Karpas-422 (cell line): ENCODE measurements at regions not wholly inside any gene's neighbourhood (a gene's known extent, or its start where the extent isn't known, plus 50 kb on each side); places are given as distances from the start of the nearest gene placed in this dataset.

ENCODE experiments used
- DNase-seq: peaks from one replicate; pipeline ENCODE4 v3.0.0-alpha.2; 2015
- H2AFZ ChIP-seq: fragments of 200-600 bp; sonication (generic); 2 replicates; pipeline ENCODE4 v1.6.1; 2014; ENCODE audit warnings: antibody characterized with exemption, low read length, mixed read lengths
- H3K27ac ChIP-seq: fragments of 200-600 bp; sonication (generic); 2 replicates; pipeline ENCODE4 v1.5.1; 2014; ENCODE audit warnings: mild to moderate bottlenecking, low read length, moderate library complexity
- H3K27me3 ChIP-seq: fragments of 200-600 bp; sonication (generic); 2 replicates; pipeline ENCODE4 v1.6.1; 2014; ENCODE audit warnings: low read length, mixed read lengths
- H3K36me3 ChIP-seq: fragments of 200-600 bp; sonication (generic); 2 replicates; pipeline ENCODE4 v1.6.1; 2014; ENCODE audit warnings: low read length, mixed read lengths; ENCODE audit not compliant: insufficient read depth
- H3K4me1 ChIP-seq: fragments of 200-600 bp; sonication (generic); 2 replicates; pipeline ENCODE4 v1.6.1; 2014; ENCODE audit warnings: mild to moderate bottlenecking, low read length, mixed read lengths
- H3K4me2 ChIP-seq: fragments of 200-600 bp; sonication (generic); 2 replicates; pipeline ENCODE4 v1.6.1; 2014; ENCODE audit warnings: low read length, low read depth, mild to moderate bottlenecking; ENCODE audit not compliant: poor library complexity, severe bottlenecking
- H3K4me3 ChIP-seq: fragments of 200-600 bp; sonication (generic); 2 replicates; pipeline ENCODE4 v1.5.1; 2014; ENCODE audit warnings: mild to moderate bottlenecking, antibody characterized with exemption, low read length, mixed read lengths
- H3K79me2 ChIP-seq: fragments of 200-600 bp; sonication (generic); 2 replicates; pipeline ENCODE4 v1.6.1; 2014; ENCODE audit warnings: mild to moderate bottlenecking, low read length, mixed read lengths
- H3K9ac ChIP-seq: fragments of 200-600 bp; sonication (generic); 2 replicates; pipeline ENCODE4 v1.6.0; 2014; ENCODE audit warnings: low read length
- H3K9me2 ChIP-seq: fragments of 200-600 bp; sonication (generic), shearing (Covaris generic); replicated peaks from 2 replicates; pipeline ENCODE4 v1.6.0; 2014; ENCODE audit warnings: mild to moderate bottlenecking, low read length, moderate library complexity; ENCODE audit not compliant: insufficient read depth
- H3K9me3 ChIP-seq: fragments of 300-700, 200-600 bp; sonication (generic); 2 replicates; pipeline ENCODE4 v1.6.1; 2014; ENCODE audit warnings: low read length, mixed read lengths
- H4K20me1 ChIP-seq: fragments of 200-600 bp; sonication (generic); 2 replicates; pipeline ENCODE4 v1.6.1; 2014; ENCODE audit warnings: mild to moderate bottlenecking, antibody characterized with exemption, low read length, low read depth; ENCODE audit not compliant: insufficient read depth

DNA sequence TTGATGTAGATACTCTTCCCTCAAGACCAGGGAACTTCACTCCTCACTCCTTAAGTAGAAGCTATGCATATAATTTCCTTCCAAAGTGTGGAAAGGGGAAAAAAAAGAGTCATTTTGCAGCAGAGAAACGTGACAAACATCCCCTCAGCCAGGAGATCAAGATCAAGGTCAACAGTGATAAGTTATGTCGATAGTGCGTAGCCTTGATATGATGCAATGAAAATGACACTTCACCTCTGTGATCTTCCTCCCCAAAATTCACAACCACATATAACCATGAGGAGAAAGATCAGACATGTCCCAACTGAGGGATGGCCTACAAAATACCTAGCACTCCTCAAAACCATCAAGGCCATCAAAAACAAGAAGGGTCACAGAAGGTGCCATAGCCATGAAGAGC lies 160.4 kb upstream of the MYLIP start:
- Histone ChIP-seq H3K9ac (no peak overlapping the region), H4K20me1 (no peaks in the 10 kb centered on the region), H3K4me2 (no peak overlapping the region), H3K27me3 (no peaks in the 10 kb centered on the region), H3K79me2 (no peaks in the 10 kb centered on the region), H3K36me3 (no peaks in the 10 kb centered on the region), H3K9me3 (no peaks in the 10 kb centered on the region), H3K9me2 (no peaks in the 10 kb centered on the region), H2AFZ (no peak overlapping the region), H3K4me3 (no peak overlapping the region), H3K27ac (no peak overlapping the region), H3K4me1 (no peaks in the 10 kb centered on the region)
- DNase-seq: no peak

DNA sequence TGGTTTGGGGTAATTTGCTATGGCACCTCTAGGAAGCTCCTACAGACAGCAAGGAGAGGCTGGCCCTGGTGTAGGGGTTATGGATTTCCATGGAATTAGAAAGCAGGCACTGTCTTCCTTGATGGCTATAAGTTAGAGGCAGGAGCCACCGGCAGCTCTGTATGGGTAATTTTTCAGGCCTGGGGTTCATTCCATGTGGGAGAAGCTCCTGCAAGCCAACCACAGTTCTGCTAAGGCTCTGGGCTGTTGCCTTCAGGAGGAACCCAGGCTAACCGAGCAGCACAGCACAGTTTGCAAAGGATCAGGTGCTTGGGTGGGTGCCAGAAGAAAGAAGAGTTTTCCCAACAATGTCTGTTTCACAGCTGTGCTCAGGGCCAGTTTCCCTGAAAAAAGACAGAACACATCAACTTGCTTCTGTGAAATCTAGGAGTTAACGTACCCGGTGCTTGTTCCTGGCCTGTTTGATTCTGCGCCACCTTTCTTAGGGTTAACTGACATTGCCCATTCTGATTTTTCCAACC lies 162.8 kb upstream of the MYLIP start:
- H4K20me1 ChIP-seq: no peaks in the 10 kb centered on the region
- H2AFZ ChIP-seq: no peak overlapping the region
- no peaks in the 10 kb centered on the region for H3K27me3 ChIP-seq
- H3K36me3 ChIP-seq: no peaks in the 10 kb centered on the region
- H3K9ac ChIP-seq: no peak overlapping the region
- DNase-seq: no peak
- no peaks in the 10 kb centered on the region for H3K9me2 ChIP-seq
- no peak overlapping the region for H3K4me2 ChIP-seq
- no peaks in the 10 kb centered on the region for H3K79me2 ChIP-seq
- no peak overlapping the region for H3K27ac ChIP-seq
- no peak overlapping the region for H3K4me3 ChIP-seq
- H3K4me1 ChIP-seq: no peaks in the 10 kb centered on the region
- no peaks in the 10 kb centered on the region for H3K9me3 ChIP-seq

DNA sequence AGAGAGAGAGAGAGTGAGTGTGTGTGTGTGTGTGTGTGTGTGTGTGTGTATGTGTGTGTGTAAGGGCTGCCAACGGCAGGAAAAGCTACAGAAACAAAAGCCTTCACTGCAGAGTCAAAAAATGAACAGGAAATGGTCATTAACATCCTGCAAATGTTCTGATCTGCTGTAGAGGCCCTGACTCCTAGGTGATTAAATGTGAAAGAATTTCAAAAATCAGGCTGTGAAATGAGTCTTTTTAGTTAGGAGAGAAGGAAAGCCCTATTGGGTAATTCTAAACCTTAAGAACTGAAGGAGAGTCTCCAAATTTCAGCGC lies 166.5 kb upstream of the MYLIP start:
- Histone ChIP-seq H3K4me3 (no peak overlapping the region), H3K9me3 (no peaks in the 10 kb centered on the region), H3K4me2 (no peak overlapping the region), H3K9ac (no peak overlapping the region), H3K79me2 (no peaks in the 10 kb centered on the region), H3K4me1 (no peaks in the 10 kb centered on the region), H3K9me2 (no peaks in the 10 kb centered on the region), H3K36me3 (no peaks in the 10 kb centered on the region), H2AFZ (no peak overlapping the region), H3K27me3 (no peaks in the 10 kb centered on the region), H3K27ac (no peak overlapping the region), H4K20me1 (no peaks in the 10 kb centered on the region)
- no peak for DNase-seq

DNA sequence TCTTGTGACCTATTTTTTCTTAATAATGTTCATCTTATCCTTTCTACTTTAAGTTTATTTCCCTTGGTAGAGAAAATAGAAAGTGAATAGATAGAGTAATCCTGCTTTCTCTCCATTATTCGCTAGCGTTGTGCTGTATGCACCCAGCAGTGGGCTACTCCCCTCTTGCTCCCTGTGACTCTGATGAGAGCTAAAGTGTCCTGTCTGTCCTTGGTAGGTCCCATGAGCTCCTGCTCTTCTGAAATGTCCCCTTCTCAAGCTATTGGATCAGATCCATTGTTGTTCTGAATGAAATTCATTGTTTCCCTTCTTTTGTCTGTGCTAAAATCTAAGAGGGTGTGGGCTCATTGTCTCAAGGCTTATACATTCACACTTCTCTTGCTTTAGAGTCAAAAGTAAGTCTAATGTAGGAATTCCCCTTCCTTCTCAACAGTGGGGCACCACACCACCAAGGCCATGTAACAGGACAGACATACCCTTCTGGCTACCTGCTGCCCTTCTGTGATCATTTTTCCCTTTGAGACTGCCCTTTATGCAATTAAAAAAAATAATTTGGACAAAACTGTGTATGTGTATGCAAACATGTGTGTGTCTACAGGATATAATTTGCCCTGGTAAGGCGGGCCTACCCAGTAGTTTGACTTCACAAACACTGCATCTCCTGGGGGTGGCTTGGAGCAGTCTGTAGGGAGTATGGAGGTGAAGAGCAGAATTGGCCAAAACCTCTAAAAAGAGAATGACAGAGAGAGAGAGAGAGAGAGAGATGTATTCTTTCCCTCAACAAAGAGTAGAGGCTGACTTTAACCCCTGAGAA lies 167.0 kb upstream of the MYLIP start:
- H3K27ac ChIP-seq: no peak overlapping the region
- no peak overlapping the region for H2AFZ ChIP-seq
- no peak overlapping the region for H3K9ac ChIP-seq
- H3K36me3 ChIP-seq: no peaks in the 10 kb centered on the region
- no peak overlapping the region for H3K4me2 ChIP-seq
- H3K27me3 ChIP-seq: no peaks in the 10 kb centered on the region
- no peaks in the 10 kb centered on the region for H3K79me2 ChIP-seq
- no peaks in the 10 kb centered on the region for H3K9me2 ChIP-seq
- no peaks in the 10 kb centered on the region for H3K4me1 ChIP-seq
- no peaks in the 10 kb centered on the region for H3K9me3 ChIP-seq
- H4K20me1 ChIP-seq: no peaks in the 10 kb centered on the region
- H3K4me3 ChIP-seq: no peak overlapping the region
- DNase-seq: no peak

DNA sequence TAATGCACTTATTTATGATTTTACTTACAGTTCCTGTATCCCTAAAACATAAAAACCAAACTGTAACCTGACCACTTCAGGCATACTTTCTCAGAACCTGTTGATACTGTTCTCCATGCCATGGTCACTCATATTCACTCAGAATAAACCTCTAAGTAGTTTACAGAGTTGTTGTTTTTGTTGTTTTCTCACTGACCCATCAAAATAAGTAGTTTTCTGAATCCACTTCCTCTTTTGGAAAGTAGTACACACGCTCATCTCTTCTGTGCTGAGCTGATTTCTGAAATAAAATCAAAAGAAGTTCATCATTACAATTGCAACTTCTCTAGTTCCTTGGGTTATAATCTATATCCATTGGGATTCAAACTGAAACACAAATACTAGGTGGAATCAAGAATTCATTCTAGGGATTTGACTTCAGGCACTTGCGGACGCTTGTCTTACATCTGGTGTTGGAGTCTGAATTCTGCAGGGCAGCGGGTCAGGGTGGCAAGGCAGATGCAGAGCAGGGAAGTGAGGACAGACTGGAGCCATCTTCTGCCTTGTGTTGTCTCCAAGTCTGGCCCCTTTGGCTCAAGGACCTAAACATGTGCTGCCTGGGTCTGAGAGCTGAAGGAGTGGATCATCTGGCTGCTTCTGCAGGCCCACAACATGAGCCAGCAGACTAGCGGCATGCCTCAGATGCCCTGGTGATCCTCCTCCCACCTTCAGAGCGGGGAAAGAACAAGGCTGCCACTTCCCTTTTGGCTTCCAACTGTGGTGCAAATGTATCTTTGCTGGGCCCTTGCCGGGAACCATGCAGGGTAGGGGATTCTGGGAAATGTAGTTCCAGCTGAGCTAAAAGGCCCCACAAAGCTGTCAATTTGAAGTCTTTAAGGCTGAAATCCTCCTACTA lies 167.9 kb upstream of the MYLIP start:
- Histone ChIP-seq H3K36me3 (no peaks in the 10 kb centered on the region), H3K79me2 (no peaks in the 10 kb centered on the region), H3K9me2 (no peaks in the 10 kb centered on the region), H2AFZ (no peak overlapping the region), H3K27me3 (no peaks in the 10 kb centered on the region), H4K20me1 (no peaks in the 10 kb centered on the region), H3K9ac (no peak overlapping the region), H3K4me1 (no peaks in the 10 kb centered on the region), H3K9me3 (no peaks in the 10 kb centered on the region), H3K27ac (no peak overlapping the region), H3K4me3 (no peak overlapping the region), H3K4me2 (no peak overlapping the region)
- no peak for DNase-seq

DNA sequence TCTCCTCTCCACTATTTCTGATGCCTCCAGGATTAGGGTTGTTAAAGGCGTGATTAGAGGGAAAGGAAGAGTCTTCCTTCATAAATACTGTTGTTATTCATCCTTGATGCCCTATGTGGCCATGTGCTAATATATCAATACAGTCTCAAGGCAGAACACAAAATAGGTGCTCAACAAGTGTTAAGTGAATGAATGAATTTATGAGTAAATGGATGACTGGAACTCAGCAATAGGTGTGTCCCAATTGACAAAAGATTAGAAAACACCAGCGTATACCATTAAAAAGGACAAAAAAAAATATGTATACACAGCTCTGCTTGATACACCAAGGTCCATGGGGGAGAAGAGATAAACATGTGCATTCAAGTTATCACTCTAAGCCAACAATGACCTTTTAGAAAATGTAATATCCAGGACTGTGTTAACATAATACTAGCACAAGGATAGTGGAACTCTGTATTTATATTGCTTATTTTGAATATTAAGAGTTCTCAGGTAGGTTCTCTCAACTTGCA lies 171.2 kb upstream of the MYLIP start:
- Histone ChIP-seq H3K9me3 (no peaks in the 10 kb centered on the region), H4K20me1 (no peaks in the 10 kb centered on the region), H3K36me3 (no peaks in the 10 kb centered on the region), H2AFZ (no peak overlapping the region), H3K27me3 (no peaks in the 10 kb centered on the region), H3K4me2 (no peak overlapping the region), H3K79me2 (no peaks in the 10 kb centered on the region), H3K4me1 (peaks cover 13% of the 10 kb centered on the region; the same call in 1 of the 2 replicates), H3K27ac (no peak overlapping the region), H3K4me3 (no peak overlapping the region), H3K9ac (no peak overlapping the region), H3K9me2 (no peaks in the 10 kb centered on the region)
- no peak for DNase-seq

DNA sequence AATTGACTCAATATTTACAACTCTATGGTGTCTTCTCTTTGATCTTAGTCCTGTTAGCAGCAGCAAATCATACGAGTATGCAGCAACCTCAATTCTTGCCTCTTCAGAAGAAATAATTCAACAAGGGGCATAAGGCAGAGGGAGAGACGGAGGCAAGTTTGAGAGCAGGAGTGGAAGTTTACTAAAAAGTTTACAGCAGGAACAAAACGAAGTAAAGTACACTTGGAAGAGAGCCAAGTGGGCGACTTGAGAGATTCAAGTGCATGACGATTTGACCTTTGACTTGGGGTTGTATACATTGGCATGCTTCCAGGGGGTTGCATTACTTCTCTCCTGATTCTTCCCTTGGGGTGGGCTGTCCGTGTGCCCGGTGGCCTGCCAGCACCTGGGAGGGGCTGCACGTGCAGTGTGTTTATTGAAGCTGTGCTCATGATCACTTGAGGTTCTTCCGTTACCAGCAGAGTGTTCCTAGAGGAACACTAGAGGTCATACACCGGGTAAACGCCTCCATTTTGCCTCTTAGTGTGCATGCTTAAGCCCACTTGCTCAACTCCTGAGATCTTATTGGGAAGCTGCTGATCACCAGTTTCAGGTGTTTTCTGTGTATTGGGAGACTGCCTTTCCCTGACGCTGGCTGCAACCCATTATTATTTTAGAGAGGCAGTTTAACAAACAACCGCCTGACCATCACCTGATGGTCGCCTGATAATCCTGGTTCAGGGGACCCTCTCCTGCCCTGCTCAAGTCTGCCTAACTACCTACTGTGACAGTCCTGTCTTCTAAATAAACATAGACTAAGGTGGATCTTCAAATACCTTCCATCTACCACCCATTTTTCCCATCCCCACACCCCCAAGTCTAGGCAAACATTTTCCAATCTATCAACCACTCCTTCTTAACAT lies 172.4 kb upstream of the MYLIP start:
- Histone ChIP-seq H3K9me2 (no peaks in the 10 kb centered on the region), H3K4me3 (no peak overlapping the region), H4K20me1 (no peaks in the 10 kb centered on the region), H3K9me3 (no peaks in the 10 kb centered on the region), H3K9ac (no peak overlapping the region), H3K79me2 (no peaks in the 10 kb centered on the region), H3K4me1 (peaks cover 16% of the 10 kb centered on the region), H3K27ac (no peak overlapping the region), H3K27me3 (no peaks in the 10 kb centered on the region), H3K36me3 (no peaks in the 10 kb centered on the region), H3K4me2 (no peak overlapping the region), H2AFZ (no peak overlapping the region)
- DNase-seq: no peak
